ENCODE measurements at regions not wholly inside any gene's neighbourhood (a gene's known extent, or its start where the extent isn't known, plus 50 kb on each side); places are given as distances from the start of the nearest gene placed in this dataset.

- TF ChIP-seq SKIL (CRISPR knock-in tag; IDR thresholded peaks at IDR 0.05; ENCODE audit: borderline replicate concordance), result peak; percentile 91
- no peak for TF ChIP-seq CREB3 (CRISPR knock-in tag; IDR thresholded peaks at IDR 0.05)
- TF ChIP-seq MLX (CRISPR knock-in tag; IDR thresholded peaks at IDR 0.05), result peak; percentile 94
- peak; percentile 65 for TF ChIP-seq DRAP1 (CRISPR knock-in tag; IDR thresholded peaks at IDR 0.05)
- TF ChIP-seq ZNF740 (CRISPR knock-in tag; IDR thresholded peaks at IDR 0.05), result no peak
- peak; percentile 90; the same call in 1 of the 2 replicates for TF ChIP-seq TRIM24 (CRISPR knock-in tag; IDR thresholded peaks at IDR 0.05)
- TF ChIP-seq ZNF530 (CRISPR knock-in tag; IDR thresholded peaks at IDR 0.05; ENCODE audit: low read depth), result no peak
- TF ChIP-seq ZNF230 (CRISPR knock-in tag; IDR thresholded peaks at IDR 0.05), result peak; percentile 87; the same call in 1 of the 2 replicates
- TF ChIP-seq ZNF562 (CRISPR knock-in tag; IDR thresholded peaks at IDR 0.05; ENCODE audit: borderline replicate concordance), result no peak
- peak; percentile 39; the same call in 1 of the 2 replicates for TF ChIP-seq NFYC (CRISPR knock-in tag; IDR thresholded peaks at IDR 0.05)
- TF ChIP-seq DMTF1 (CRISPR knock-in tag; IDR thresholded peaks at IDR 0.05), result no peak; the same call in 1 of the 2 replicates
- no peak for TF ChIP-seq CHCHD3 (CRISPR knock-in tag; IDR thresholded peaks at IDR 0.05)
- TF ChIP-seq GRHL1 (CRISPR knock-in tag; conservative IDR thresholded peaks at IDR 0.05), result no peak
- 0 out of 2 replicates have a peak, but pooled peaks have one; percentile 38 for TF ChIP-seq ZNF672 (CRISPR knock-in tag; IDR thresholded peaks at IDR 0.05)
- TF ChIP-seq POLR2A (IDR thresholded peaks at IDR 0.05; ENCODE audit: insufficient read depth in 1 of 2, low read depth in 2 of 2, low read length in 2 of 2), result peak; percentile 73 to 85
- 0 out of 2 replicates have a peak, but pooled peaks have one; percentile 49 for TF ChIP-seq EEA1 (CRISPR knock-in tag; IDR thresholded peaks at IDR 0.05; ENCODE audit: borderline replicate concordance)
- no peak; the same call in none of the 2 replicates for TF ChIP-seq ZNF280D (CRISPR knock-in tag; IDR thresholded peaks at IDR 0.05)
These were observed 1125.0 kb downstream of the BRD1 start (continued) for GRCh38 chr22:48702573-48703264.

Measured in HepG2 (cell line).